ENCODE measurements at regions not wholly inside any gene's neighbourhood (a gene's known extent, or its start where the extent isn't known, plus 50 kb on each side); places are given as distances from the start of the nearest gene placed in this dataset.

DNA sequence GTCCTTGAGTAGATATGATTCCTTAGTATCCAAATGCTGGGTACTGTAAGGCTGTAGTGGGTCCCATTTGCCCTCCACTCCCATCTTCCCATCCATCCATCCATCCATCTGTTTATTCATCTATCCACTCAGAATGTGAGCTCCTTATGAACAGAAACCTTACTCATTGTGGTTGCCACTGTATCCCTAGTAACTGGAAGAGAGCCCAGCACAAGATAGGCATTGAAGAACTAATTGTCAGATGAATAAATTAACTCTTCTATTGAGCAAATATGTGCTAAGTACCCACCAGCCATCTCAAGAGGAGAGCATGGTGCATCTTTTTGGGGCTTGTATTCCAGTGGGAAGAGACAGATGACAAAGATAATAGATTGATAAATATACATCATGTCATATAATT is 86.4 kb upstream of the SEZ6L start:
- TF ChIP-seq, protein P1, sequence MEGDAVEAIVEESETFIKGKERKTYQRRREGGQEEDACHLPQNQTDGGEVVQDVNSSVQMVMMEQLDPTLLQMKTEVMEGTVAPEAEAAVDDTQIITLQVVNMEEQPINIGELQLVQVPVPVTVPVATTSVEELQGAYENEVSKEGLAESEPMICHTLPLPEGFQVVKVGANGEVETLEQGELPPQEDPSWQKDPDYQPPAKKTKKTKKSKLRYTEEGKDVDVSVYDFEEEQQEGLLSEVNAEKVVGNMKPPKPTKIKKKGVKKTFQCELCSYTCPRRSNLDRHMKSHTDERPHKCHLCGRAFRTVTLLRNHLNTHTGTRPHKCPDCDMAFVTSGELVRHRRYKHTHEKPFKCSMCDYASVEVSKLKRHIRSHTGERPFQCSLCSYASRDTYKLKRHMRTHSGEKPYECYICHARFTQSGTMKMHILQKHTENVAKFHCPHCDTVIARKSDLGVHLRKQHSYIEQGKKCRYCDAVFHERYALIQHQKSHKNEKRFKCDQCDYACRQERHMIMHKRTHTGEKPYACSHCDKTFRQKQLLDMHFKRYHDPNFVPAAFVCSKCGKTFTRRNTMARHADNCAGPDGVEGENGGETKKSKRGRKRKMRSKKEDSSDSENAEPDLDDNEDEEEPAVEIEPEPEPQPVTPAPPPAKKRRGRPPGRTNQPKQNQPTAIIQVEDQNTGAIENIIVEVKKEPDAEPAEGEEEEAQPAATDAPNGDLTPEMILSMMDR (IDR thresholded peaks at IDR 0.05; ENCODE audit: low read length): no peak
- no peak for TF ChIP-seq EZH2 (optimal IDR thresholded peaks at IDR 0.05; ENCODE audit: low read depth, low read length)
